Keratinocyte (primary cell): ENCODE measurements at regions not wholly inside any gene's neighbourhood (a gene's known extent, or its start where the extent isn't known, plus 50 kb on each side); places are given as distances from the start of the nearest gene placed in this dataset.

Experiments
- EZH2 ChIP-seq: IDR thresholded peaks from one replicate; pipeline ENCODE4 v1.6.1; 2012; ENCODE audit warnings: inconsistent platforms, mild to moderate bottlenecking, low read length, moderate library complexity
- TF ChIP-seq, protein P1 (sequence below), 3 experiments: IDR thresholded peaks in 1 of 3; conservative IDR thresholded peaks in 1 of 3; optimal IDR thresholded peaks in 1 of 3; 2 replicates in 2 of 3; 3 replicates in 1 of 3; pipeline versions ENCODE3 to v1.5.1; 2011; ENCODE audit warnings: low read length in 3 of 3, mild to moderate bottlenecking in 3 of 3, moderate library complexity in 2 of 3, control low read depth in 1 of 3, inconsistent platforms in 1 of 3; ENCODE audit not compliant: insufficient read depth in 2 of 3; ENCODE audit errors: extremely low read depth in 1 of 3

DNA sequence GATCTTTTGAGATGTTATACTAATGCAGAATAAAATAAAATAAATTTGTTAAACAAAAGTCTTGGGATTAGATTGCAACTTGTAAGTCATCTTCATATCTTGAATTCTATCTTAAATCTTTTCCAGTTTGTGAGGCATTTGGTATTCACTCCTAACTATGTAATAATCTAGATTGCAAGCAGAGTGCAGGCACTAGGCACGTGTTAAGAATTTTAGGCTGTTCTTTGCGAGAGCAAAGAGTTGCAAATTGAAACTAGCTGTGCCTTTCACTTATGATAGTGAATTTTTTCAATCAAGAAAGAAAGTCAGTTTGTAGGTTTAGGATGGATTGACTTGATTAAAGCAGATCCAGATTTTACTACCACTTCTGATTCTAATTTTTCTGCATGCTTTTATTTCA lies 264.1 kb upstream of the SPRY2 start:
- TF ChIP-seq, protein P1, sequence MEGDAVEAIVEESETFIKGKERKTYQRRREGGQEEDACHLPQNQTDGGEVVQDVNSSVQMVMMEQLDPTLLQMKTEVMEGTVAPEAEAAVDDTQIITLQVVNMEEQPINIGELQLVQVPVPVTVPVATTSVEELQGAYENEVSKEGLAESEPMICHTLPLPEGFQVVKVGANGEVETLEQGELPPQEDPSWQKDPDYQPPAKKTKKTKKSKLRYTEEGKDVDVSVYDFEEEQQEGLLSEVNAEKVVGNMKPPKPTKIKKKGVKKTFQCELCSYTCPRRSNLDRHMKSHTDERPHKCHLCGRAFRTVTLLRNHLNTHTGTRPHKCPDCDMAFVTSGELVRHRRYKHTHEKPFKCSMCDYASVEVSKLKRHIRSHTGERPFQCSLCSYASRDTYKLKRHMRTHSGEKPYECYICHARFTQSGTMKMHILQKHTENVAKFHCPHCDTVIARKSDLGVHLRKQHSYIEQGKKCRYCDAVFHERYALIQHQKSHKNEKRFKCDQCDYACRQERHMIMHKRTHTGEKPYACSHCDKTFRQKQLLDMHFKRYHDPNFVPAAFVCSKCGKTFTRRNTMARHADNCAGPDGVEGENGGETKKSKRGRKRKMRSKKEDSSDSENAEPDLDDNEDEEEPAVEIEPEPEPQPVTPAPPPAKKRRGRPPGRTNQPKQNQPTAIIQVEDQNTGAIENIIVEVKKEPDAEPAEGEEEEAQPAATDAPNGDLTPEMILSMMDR (optimal IDR thresholded peaks at IDR 0.05 in 1 of 3, IDR thresholded peaks at IDR 0.05 in 1 of 3, conservative IDR thresholded peaks at IDR 0.05 in 1 of 3; ENCODE audit: extremely low read depth in 1 of 3, insufficient read depth in 2 of 3, low read length in 3 of 3): no peak
- TF ChIP-seq EZH2: no peak
